ENCODE measurements at regions not wholly inside any gene's neighbourhood (a gene's known extent, or its start where the extent isn't known, plus 50 kb on each side); places are given as distances from the start of the nearest gene placed in this dataset.
"Not testable (repeated sequence)": the region's sequence is repeated elsewhere in the genome, so short reads cannot be mapped to it uniquely, and the experiment has no call there.

DNA sequence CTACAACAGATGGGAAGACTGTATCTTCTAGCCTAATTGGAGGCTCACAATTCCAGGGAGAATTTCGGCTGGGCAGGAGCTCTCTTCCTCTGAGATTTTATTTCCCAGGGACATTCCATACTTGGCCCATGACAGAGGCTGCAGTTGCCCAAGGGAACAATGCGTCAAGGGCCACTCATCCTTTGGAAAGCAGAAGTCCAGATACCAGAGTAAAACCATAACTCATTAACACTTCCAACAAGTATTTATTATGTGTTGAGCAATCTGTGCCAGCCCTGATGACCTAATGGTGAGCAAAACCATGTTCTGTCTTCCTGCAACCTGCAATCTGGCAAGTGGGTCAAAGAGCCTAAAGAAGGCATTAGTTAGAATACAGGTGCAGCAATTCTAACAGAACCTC is 191.2 kb upstream of the IRF2BP2 start:
- TF ChIP-seq, protein P1, sequence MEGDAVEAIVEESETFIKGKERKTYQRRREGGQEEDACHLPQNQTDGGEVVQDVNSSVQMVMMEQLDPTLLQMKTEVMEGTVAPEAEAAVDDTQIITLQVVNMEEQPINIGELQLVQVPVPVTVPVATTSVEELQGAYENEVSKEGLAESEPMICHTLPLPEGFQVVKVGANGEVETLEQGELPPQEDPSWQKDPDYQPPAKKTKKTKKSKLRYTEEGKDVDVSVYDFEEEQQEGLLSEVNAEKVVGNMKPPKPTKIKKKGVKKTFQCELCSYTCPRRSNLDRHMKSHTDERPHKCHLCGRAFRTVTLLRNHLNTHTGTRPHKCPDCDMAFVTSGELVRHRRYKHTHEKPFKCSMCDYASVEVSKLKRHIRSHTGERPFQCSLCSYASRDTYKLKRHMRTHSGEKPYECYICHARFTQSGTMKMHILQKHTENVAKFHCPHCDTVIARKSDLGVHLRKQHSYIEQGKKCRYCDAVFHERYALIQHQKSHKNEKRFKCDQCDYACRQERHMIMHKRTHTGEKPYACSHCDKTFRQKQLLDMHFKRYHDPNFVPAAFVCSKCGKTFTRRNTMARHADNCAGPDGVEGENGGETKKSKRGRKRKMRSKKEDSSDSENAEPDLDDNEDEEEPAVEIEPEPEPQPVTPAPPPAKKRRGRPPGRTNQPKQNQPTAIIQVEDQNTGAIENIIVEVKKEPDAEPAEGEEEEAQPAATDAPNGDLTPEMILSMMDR (IDR thresholded peaks at IDR 0.05), result not testable (repeated sequence)
- TF ChIP-seq POLR2A (IDR thresholded peaks at IDR 0.05), result not testable (repeated sequence)
